GM13977 (cell line): ENCODE measurements at regions not wholly inside any gene's neighbourhood (a gene's known extent, or its start where the extent isn't known, plus 50 kb on each side); places are given as distances from the start of the nearest gene placed in this dataset.

Source experiments
- DNase-seq: peaks from one replicate; pipeline ENCODE4 v3.0.0; 2012; ENCODE audit warnings: low spot score
- in situ Hi-C: fragments of 300-500 bp; cut with MboI; formaldehyde crosslinking; loops from one replicate; pipeline ENCODE4 v1.12.0; 2022; ENCODE audit warnings: low sequenced_read_pairs, low pct_unique_long_range_greater_than_20kb, mixed read lengths, inconsistent platforms; ENCODE audit not compliant: unreplicated experiment
- TF ChIP-seq, protein P1 (sequence below): IDR thresholded peaks from 2 replicates; pipeline ENCODE4 v1.5.1; 2012; ENCODE audit warnings: mild to moderate bottlenecking, control low read depth; ENCODE audit not compliant: insufficient read depth; ENCODE audit errors: extremely low read depth, missing control alignments

DNA sequence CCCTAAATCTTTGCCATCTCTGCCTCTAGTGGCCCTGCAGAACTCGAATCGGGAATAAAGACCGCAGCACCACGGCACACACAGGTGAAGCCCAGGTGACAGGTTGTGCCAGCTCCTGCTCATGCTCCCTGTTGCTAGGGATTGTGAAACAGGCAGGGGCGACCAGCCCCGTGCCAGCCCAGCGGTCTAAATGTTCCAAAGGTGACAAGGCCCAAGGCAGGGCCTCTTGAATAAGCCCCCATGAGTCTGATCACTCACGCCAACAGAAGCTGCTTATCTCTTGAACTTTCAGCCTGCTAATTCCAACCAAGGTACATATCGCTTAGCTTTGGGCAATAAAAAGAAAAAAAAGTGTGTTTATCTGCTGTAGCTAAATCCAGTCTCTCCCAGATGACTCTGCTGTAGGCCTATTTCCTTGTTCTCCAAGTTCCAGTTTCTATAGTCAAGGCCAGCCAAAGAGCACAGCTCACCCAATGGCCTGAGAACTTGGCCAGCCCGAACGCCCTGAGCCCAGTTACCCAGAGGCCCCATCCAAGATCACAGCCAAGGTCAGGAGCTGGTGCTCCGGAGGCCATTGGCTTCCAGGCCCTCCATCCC, 191.1 kb upstream of the GPR12 start:
- TF ChIP-seq, protein P1, sequence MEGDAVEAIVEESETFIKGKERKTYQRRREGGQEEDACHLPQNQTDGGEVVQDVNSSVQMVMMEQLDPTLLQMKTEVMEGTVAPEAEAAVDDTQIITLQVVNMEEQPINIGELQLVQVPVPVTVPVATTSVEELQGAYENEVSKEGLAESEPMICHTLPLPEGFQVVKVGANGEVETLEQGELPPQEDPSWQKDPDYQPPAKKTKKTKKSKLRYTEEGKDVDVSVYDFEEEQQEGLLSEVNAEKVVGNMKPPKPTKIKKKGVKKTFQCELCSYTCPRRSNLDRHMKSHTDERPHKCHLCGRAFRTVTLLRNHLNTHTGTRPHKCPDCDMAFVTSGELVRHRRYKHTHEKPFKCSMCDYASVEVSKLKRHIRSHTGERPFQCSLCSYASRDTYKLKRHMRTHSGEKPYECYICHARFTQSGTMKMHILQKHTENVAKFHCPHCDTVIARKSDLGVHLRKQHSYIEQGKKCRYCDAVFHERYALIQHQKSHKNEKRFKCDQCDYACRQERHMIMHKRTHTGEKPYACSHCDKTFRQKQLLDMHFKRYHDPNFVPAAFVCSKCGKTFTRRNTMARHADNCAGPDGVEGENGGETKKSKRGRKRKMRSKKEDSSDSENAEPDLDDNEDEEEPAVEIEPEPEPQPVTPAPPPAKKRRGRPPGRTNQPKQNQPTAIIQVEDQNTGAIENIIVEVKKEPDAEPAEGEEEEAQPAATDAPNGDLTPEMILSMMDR, result no peak
- no peak for DNase-seq
- in situ Hi-C loops, result no loop called here

DNA sequence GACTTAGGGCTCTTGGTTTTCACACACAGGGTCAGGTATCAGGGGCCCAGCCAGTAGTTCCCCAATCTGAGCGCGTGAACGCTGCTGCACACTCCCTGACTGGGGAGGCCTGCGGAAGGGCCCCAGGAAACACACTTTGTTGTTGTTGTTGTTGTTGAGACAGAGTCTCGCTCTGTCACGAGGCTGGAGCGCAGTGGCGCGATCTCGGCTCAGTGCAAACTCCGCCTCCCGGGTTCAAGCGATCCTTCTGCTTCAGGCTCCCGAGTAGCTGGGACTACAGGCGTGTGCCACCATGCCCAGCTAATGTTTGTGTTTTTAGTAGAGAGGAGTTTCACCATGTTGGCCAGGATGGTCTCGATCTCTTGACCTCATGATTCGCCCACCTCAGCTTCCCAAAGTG, 190.4 kb upstream of the GPR12 start:
- TF ChIP-seq, protein P1, result no peak
- in situ Hi-C loops, result no loop called here
- no peak for DNase-seq

DNA sequence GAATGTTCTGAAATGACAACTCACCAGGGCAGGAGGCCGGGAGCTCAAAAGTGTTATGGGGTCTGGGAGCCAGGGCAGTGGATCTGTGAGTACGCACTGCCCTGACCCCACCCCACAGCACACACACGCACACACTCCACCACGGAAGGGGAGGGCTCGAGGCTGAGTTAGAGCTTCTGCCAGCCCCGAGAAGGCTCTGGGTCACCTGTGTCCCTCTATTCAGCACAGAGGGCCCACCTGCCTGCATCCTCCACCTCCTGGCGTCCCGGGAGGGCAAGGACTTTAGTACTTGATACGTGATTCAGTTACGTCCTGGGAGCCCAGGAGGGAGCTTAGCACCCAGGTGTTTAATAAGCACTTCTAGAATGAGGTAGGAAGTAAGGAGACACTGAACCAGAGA, 190.0 kb upstream of the GPR12 start:
- TF ChIP-seq, protein P1, result no peak
- in situ Hi-C loops, result no loop called here
- no peak for DNase-seq

DNA sequence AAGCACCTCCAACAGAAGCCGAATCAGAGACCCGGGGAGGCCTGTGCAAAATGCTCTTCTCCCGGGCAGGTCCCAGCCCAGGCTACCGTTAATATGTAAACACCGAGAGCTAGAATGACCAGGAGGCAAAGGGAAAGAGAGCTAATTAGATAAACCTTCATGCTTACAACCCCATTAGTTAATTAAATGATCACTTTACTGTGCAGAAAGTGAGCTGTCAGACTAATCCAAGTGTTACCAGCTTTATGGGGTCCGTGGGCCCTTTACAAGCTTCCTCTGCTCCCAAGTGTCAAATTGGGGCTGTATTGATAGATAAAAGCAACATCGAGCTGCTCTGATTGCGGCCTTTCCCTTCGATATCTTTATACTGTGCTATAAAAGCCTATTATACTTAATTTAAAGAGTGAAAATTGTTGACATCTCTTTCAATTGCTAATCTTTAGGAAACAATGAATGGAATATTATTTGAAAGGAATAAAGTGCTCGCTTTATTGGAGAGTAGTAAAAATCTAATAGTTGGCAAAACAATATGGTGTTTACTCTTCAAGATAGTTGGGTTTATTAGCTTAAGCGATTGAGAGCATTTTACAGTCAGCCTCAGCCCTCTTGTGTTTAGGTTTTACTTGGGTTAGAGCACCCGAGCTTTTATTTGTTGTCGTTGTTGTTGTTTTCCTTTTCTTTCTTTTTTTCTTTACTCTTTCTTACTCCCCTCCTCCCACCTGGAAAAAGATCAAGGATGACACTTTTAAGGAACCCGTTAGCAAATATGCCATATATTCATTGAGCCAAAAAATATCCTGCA, 189.3 kb upstream of the GPR12 start:
- DNase-seq, result no peak
- TF ChIP-seq, protein P1, result no peak
- in situ Hi-C loops, result no loop called here

DNA sequence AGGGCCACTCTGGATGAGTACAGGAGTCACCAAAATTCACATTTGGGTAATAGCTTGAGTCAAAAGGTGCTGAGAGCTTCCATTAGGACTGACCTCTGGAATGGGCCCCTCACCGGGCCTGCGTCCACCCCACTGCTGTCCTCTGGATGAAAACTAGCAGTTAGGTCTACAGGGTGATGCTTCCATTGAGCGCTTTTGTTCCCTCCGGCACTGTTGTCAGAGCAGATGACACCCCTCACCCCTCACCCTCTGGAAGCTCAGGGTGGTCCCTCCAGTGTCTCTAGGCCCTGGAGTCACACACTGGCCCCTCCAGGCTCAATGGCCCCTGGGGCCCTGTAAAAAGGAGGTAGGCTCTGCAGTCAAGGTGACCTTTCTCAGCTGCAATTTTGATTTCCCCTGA, 187.8 kb upstream of the GPR12 start:
- DNase-seq, result no peak
- in situ Hi-C loops, result no loop called here
- TF ChIP-seq, protein P1, result no peak

DNA sequence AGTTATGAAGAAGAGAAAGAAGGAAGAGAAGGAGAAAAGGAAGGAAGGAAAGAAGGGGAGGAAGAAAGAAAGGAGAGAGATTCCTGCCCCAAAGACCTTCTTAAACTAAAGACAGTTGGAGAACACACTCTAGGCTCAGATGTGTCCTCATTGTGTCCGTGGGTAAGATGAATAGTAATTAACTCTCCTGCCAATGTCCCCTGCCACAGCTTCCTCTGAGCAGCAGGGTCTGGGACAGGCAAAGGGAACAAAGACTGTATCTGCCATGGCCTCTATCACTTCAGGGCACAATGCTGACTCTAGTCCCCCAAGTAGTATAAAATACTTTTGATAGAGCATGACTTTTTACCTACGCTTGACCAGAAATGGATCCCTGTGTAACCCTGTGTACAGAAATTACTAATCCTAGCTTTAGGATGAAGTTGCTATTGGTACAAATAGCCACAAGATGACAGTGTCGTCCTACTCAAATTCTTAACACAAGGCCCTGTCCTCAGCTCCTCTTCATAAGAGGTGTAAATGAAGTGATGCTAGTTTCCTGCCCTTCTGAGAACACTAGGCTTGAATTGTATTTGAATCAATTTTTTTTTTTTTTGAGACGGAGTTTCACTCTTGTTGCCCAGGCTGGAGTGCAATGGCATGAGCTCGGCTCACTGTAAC, 186.2 kb upstream of the GPR12 start:
- DNase-seq, result peak; percentile 69
- in situ Hi-C loops, result no loop called here
- TF ChIP-seq, protein P1, result peak; percentile 65
